ENCODE measurements at regions not wholly inside any gene's neighbourhood (a gene's known extent, or its start where the extent isn't known, plus 50 kb on each side); places are given as distances from the start of the nearest gene placed in this dataset.
A peak's percentile ranks its signal among the peaks of the same experiment; 100 is the strongest.
"Not testable (repeated sequence)": the region's sequence is repeated elsewhere in the genome, so short reads cannot be mapped to it uniquely, and the experiment has no call there.

GRCh38 chr4:86450861-86451260 lies 91.0 kb upstream of the MAPK10 start:
- intact Hi-C loops (cut with DNase I; ENCODE audit: low total_unique reads): no loop called here
- Histone ChIP-seq H3K9me3 (no peaks in the 10 kb centered on the region), H3K4me3 (peak overlapping the region in 1 of 8 donors; percentile 43), H3K27me3 (replicated peaks in 1 of 7) (no peaks in the 10 kb centered on the region), H3K27ac (no peak overlapping the region), H3K36me3 (no peaks in the 10 kb centered on the region), H3K4me1 (no peaks in the 10 kb centered on the region)
- no peak for DNase-seq
- 76 to 88% (median 84%) methylated on average over 3 of the region's 3 CpGs for WGBS, 5 donors
- TF ChIP-seq POLR2A (IDR thresholded peaks at IDR 0.05): no peak
- TF ChIP-seq CTCF (IDR thresholded peaks at IDR 0.05 in 8 of 11, conservative IDR thresholded peaks at IDR 0.05 in 3 of 11): no peak
- TF ChIP-seq POLR2AphosphoS5 (IDR thresholded peaks at IDR 0.05): no peak

GRCh38 chr4:86451560-86452330 lies 91.9 kb upstream of the MAPK10 start:
- no peaks in the 10 kb centered on the region for H3K4me1 ChIP-seq
- no peak for DNase-seq
- peak overlapping the region in 3 of 8 donors; percentile 60 to 72 (median 71) for H3K27ac ChIP-seq
- H3K4me3 ChIP-seq: peak overlapping the region in 4 of 8 donors; percentile 17 to 52 (median 34)
- H3K9me3 ChIP-seq: no peaks in the 10 kb centered on the region
- H3K27me3 ChIP-seq (replicated peaks in 1 of 7): no peaks in the 10 kb centered on the region
- TF ChIP-seq CTCF (IDR thresholded peaks at IDR 0.05 in 8 of 11, conservative IDR thresholded peaks at IDR 0.05 in 3 of 11): no peak
- no peak for TF ChIP-seq POLR2A (IDR thresholded peaks at IDR 0.05)
- TF ChIP-seq POLR2AphosphoS5 (IDR thresholded peaks at IDR 0.05): no peak
- H3K36me3 ChIP-seq: no peaks in the 10 kb centered on the region
- intact Hi-C loops (cut with DNase I; ENCODE audit: low total_unique reads): no loop called here
- WGBS, 5 donors: 49 to 78% (median 70%) methylated on average over 7 of the region's 7 CpGs

GRCh38 chr4:86452422-86452891 lies 92.6 kb upstream of the MAPK10 start:
- no peak for TF ChIP-seq POLR2AphosphoS5 (IDR thresholded peaks at IDR 0.05)
- no peak for TF ChIP-seq POLR2A (IDR thresholded peaks at IDR 0.05)
- no peak for TF ChIP-seq CTCF (IDR thresholded peaks at IDR 0.05 in 8 of 11, conservative IDR thresholded peaks at IDR 0.05 in 3 of 11)
- peak overlapping the region in 6 of 8 donors; percentile 60 to 72 (median 64) for H3K27ac ChIP-seq
- no peaks in the 10 kb centered on the region for H3K36me3 ChIP-seq
- intact Hi-C loops (cut with DNase I; ENCODE audit: low total_unique reads): no loop called here
- no peaks in the 10 kb centered on the region for H3K27me3 ChIP-seq (replicated peaks in 1 of 7)
- peak overlapping the region in 7 of 8 donors; percentile 13 to 52 (median 21) for H3K4me3 ChIP-seq
- no peak for DNase-seq
- H3K4me1 ChIP-seq: no peaks in the 10 kb centered on the region
- 78 to 87% (median 79%) methylated on average over 10 of the region's 10 CpGs for WGBS, 5 donors
- H3K9me3 ChIP-seq: no peaks in the 10 kb centered on the region

- H3K27me3 ChIP-seq (replicated peaks in 1 of 7): no peaks in the 10 kb centered on the region
- peak in 1 of 3 donors; percentile 17 for TF ChIP-seq POLR2AphosphoS5 (IDR thresholded peaks at IDR 0.05)
- no peak for TF ChIP-seq CTCF (IDR thresholded peaks at IDR 0.05 in 8 of 11, conservative IDR thresholded peaks at IDR 0.05 in 3 of 11)
- TF ChIP-seq POLR2A (IDR thresholded peaks at IDR 0.05): no peak
- no peaks in the 10 kb centered on the region for H3K9me3 ChIP-seq
- peak overlapping the region in 6 of 8 donors; percentile 60 to 72 (median 64) for H3K27ac ChIP-seq
- 63 to 71% (median 63%) methylated on average over 9 to 11 of the region's 11 CpGs for WGBS, 5 donors
- peak overlapping the region in 7 of 8 donors; percentile 13 to 52 (median 21) for H3K4me3 ChIP-seq
- H3K4me1 ChIP-seq: no peaks in the 10 kb centered on the region
- H3K36me3 ChIP-seq: no peaks in the 10 kb centered on the region
- no peak for DNase-seq
- intact Hi-C loops (cut with DNase I; ENCODE audit: low total_unique reads): no loop called here
These were observed 93.2 kb upstream of the MAPK10 start for GRCh38 chr4:86452924-86453531.

- 18 to 40% (median 26%) methylated on average over 1 to 2 of the region's 2 CpGs for WGBS, 5 donors
- H3K9me3 ChIP-seq; H3K4me1 ChIP-seq; H3K36me3 ChIP-seq; H3K27me3 ChIP-seq (replicated peaks in 1 of 7); DNase-seq; H3K4me3 ChIP-seq; intact Hi-C loops (cut with DNase I; ENCODE audit: low total_unique reads): not testable (repeated sequence)
- H3K27ac ChIP-seq: peak overlapping the region in 4 of 8 donors; percentile 62 to 72 (median 68)
These were observed 93.8 kb upstream of the MAPK10 start for GRCh38 chr4:86453611-86454072.

All from spleen (tissue), 11 donors.